ENCODE measurements at regions not wholly inside any gene's neighbourhood (a gene's known extent, or its start where the extent isn't known, plus 50 kb on each side); places are given as distances from the start of the nearest gene placed in this dataset.

DNA sequence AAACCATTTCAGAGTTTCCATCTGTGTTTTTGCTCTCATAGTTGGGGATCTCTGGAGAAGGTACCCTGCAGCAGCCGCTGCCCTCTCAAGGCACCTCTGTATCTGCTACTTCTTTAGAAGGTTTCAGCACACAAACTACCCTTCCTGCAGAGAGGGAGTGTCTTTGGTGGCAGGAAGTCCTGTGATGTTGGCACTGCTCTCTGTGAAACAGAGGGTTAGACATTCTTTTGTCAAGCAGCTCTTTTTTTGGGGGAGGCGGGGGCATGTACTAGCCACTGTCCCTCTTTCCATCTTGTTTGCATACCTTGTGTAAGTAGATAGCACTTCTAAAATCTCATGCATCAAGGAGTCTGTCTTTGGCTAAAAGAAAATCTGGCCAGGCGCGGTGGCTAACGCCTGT is 352.6 kb downstream of the BMP4 start:
- DNase-seq (no peak), ATAC-seq (no peak)
- no peak for TF ChIP-seq CTCF (IDR thresholded peaks at IDR 0.05)
- Histone ChIP-seq H3K36me3 (no peaks in the 10 kb centered on the region), H3K4me1 (no peaks in the 10 kb centered on the region), H3K4me3 (no peak overlapping the region), H3K27ac (no peak overlapping the region), H3K27me3 (no peaks in the 10 kb centered on the region), H3K9me3 (no peaks in the 10 kb centered on the region)
- intact Hi-C loops (cut with DNase I): no loop called here

DNA sequence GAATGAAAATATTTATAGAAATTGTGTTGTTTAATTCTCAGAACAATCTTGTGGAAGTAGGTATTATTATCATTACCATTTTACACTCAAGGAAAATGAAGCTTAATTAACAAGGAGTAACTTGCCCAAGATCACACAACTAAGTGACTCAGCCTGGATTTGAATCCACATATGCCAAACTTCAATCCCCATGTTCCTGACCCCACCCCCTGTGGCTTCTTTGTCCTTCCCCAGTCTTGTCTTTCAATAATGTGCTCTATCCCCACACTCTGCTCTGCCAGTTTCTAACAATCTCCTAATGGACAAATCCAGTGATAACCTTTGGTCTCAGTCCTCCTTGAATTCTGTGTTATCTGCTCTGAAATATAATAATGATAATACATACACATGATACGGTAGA is 355.2 kb downstream of the BMP4 start:
- Histone ChIP-seq H3K9me3 (no peaks in the 10 kb centered on the region), H3K27ac (no peak overlapping the region), H3K4me1 (no peaks in the 10 kb centered on the region), H3K36me3 (no peaks in the 10 kb centered on the region), H3K4me3 (no peak overlapping the region), H3K27me3 (no peaks in the 10 kb centered on the region)
- intact Hi-C loops (cut with DNase I): no loop called here
- DNase-seq (no peak), ATAC-seq (no peak)
- TF ChIP-seq CTCF (IDR thresholded peaks at IDR 0.05): no peak

DNA sequence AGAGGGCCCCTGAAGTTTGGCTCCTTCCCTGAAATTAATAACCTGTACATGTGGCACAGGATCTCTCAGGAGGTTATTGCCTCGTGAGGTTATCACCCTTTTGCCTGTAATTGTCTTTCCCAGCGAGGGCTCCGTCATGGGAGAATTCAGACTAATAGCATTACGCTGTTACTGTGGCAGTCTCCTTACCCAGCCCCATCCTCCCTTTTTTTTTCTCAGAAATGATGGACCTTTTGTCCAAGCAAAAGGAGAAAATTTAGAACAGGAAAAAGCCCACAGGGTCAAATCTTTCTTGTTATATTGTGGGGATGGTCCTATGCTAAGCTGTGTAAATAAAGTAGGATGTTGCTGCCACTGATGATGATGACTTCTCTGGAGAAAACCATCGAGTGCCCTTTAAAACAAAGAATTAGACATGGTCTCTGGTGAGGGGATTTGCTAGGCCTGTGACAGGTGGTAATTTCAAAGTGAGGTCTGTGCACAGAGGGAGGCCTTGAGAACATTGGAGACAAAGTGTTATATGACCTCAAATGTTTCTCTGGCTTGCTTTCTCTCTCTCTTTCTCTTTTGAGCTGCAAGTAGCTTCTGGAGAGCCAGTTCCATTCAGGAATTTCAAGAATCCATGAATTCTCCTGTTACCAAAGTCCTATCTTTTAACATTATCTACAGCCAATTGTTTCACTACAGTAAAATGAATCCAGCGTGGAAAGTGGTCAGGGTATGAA is 357.2 kb downstream of the BMP4 start:
- H3K27ac ChIP-seq: no peak overlapping the region
- intact Hi-C loops (cut with DNase I): no loop called here
- DNase-seq (no peak), ATAC-seq (no peak)
- no peaks in the 10 kb centered on the region for H3K36me3 ChIP-seq
- TF ChIP-seq CTCF (IDR thresholded peaks at IDR 0.05): no peak
- H3K4me1 ChIP-seq: no peaks in the 10 kb centered on the region
- H3K27me3 ChIP-seq: no peaks in the 10 kb centered on the region
- H3K4me3 ChIP-seq: no peak overlapping the region
- H3K9me3 ChIP-seq: peaks cover 0 to 5% of the 10 kb centered on the region in 2 donors

DNA sequence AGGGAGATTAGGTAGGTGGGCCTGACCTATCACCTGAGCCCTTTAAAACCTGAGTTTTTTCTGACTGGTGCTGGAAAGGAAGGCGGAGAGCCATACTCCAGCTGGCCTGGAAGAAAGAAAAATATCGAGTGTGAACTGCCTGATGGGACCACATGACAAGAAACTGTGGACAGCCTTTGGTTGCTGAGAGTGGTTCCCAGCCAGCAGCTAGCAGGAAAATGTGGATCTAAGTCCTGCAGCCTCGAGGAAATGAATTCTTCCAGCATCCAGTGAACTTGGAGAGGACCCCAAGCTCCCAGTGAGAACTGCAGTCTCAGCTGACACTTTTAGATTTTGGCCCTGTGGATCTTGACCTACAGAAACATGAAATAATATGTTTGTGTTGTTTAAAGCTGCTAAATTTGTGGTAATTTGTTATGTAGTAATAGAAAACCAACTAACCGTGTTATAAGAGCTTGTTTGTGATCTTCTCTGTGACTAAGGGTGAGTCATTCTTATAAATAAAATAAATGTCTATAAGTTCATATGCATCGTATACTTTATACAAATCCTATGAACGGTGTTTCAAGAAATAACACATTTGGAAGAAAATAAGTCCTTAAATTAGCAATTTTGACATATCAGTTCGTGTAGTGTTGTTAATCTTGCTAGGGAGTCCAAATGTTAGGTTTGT is 359.6 kb downstream of the BMP4 start:
- peak in 2 of 4 donors; percentile 20 to 47 for DNase-seq
- TF ChIP-seq CTCF (IDR thresholded peaks at IDR 0.05): no peak
- Histone ChIP-seq H3K27me3 (no peaks in the 10 kb centered on the region), H3K4me3 (no peak overlapping the region), H3K9me3 (peaks cover 0 to 5% of the 10 kb centered on the region in 2 donors), H3K4me1 (no peaks in the 10 kb centered on the region), H3K36me3 (no peaks in the 10 kb centered on the region), H3K27ac (no peak overlapping the region)
- intact Hi-C loops (cut with DNase I): no loop called here
- no peak for ATAC-seq

DNA sequence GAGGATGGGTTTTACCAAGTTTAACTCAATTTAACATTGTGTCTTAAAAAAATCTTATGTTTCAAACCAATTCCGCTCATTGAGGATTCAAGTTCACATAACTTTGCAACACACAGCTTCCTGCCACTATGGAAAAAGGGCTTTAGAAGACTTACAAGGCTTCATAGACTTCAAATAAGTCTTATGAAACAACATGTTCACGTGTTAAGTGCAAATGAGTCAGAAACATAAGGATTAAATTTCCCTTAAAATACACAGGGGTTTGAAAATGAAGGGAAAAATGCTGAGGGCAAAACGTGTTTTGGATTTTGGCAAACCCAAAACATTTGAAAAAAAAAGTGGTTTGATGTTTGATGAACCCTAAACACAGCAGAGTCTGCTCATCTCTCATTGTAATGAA is 364.8 kb downstream of the BMP4 start:
- H3K27ac ChIP-seq: no peak overlapping the region
- DNase-seq (no peak), ATAC-seq (no peak)
- no peak overlapping the region for H3K4me3 ChIP-seq
- H3K27me3 ChIP-seq: no peaks in the 10 kb centered on the region
- intact Hi-C loops (cut with DNase I): no loop called here
- H3K9me3 ChIP-seq: peaks cover 0 to 5% of the 10 kb centered on the region in 2 donors
- no peaks in the 10 kb centered on the region for H3K36me3 ChIP-seq
- H3K4me1 ChIP-seq: no peaks in the 10 kb centered on the region
- TF ChIP-seq CTCF (IDR thresholded peaks at IDR 0.05): no peak

Data from left lung (tissue), 4 donors.